Loucy (cell line): ENCODE measurements at regions not wholly inside any gene's neighbourhood (a gene's known extent, or its start where the extent isn't known, plus 50 kb on each side); places are given as distances from the start of the nearest gene placed in this dataset.

Experiments
- H2AFZ ChIP-seq: fragments of 200-600 bp; sonication (generic); 2 replicates; pipeline ENCODE4 v1.6.0; 2016; ENCODE audit warnings: antibody characterized with exemption, mild to moderate bottlenecking, low read length, moderate library complexity
- H3F3A ChIP-seq: fragments of 200-600 bp; 2 replicates; pipeline ENCODE4 v1.6.0; 2016; ENCODE audit warnings: antibody characterized with exemption, low read depth, mild to moderate bottlenecking
- H3K27me3 ChIP-seq: fragments of 200-600 bp; sonication (generic); 2 replicates; pipeline ENCODE4 v1.6.1; 2014; ENCODE audit warnings: low read length, mild to moderate bottlenecking; ENCODE audit not compliant: insufficient read depth, poor library complexity, severe bottlenecking
- H3K36me3 ChIP-seq: fragments of 200-600 bp; sonication (generic); 2 replicates; pipeline ENCODE4 v1.6.1; 2016; ENCODE audit warnings: low read length; ENCODE audit not compliant: insufficient read depth
- H3K4me1 ChIP-seq: fragments of 200-600 bp; sonication (generic); 2 replicates; pipeline ENCODE4 v1.5.1; 2014; ENCODE audit warnings: low read length, mild to moderate bottlenecking; ENCODE audit not compliant: insufficient read depth, poor library complexity, severe bottlenecking
- H3K4me2 ChIP-seq: fragments of 200-600 bp; sonication (generic); 2 replicates; pipeline ENCODE4 v1.6.0; 2014; ENCODE audit warnings: antibody characterized with exemption, low read length, low read depth, mild to moderate bottlenecking; ENCODE audit not compliant: poor library complexity, severe bottlenecking
- H3K4me3 ChIP-seq: fragments of 200-600 bp; sonication (generic); 2 replicates; pipeline ENCODE4 v1.5.1; 2014; ENCODE audit warnings: low read length, mild to moderate bottlenecking, mixed read lengths; ENCODE audit not compliant: poor library complexity, severe bottlenecking
- H3K79me2 ChIP-seq: fragments of 200-600 bp; sonication (generic); 2 replicates; pipeline ENCODE4 v1.6.1; 2014; ENCODE audit warnings: low read length; ENCODE audit not compliant: insufficient read depth
- H3K9ac ChIP-seq: fragments of 200-600 bp; sonication (generic); 2 replicates; pipeline ENCODE4 v1.6.0; 2014; ENCODE audit warnings: mild to moderate bottlenecking, low read depth, low read length, moderate library complexity; ENCODE audit not compliant: poor library complexity, severe bottlenecking
- H3K9me2 ChIP-seq: fragments of 200-600 bp; sonication (generic); replicated peaks from 2 replicates; pipeline ENCODE4 v1.6.1; 2016; ENCODE audit warnings: low read depth, low read length, mixed read lengths
- H3K9me3 ChIP-seq: fragments of 200-600 bp; sonication (generic); 2 replicates; pipeline ENCODE4 v1.6.1; 2014; ENCODE audit warnings: mild to moderate bottlenecking, antibody characterized with exemption, low read length, low read depth; ENCODE audit not compliant: insufficient read depth
- H4K20me1 ChIP-seq: fragments of 200-600 bp; sonication (generic); 2 replicates; pipeline ENCODE4 v1.6.0; 2014; ENCODE audit warnings: antibody characterized with exemption, low read length, mild to moderate bottlenecking; ENCODE audit not compliant: insufficient read depth, poor library complexity, severe bottlenecking
- CTCF ChIP-seq: fragments of 200-600 bp; sonication (generic); conservative IDR thresholded peaks from 2 replicates; pipeline ENCODE4 v1.5.1; 2014; ENCODE audit warnings: mild to moderate bottlenecking, antibody characterized with exemption, low read length
- EZH2phosphoT487 ChIP-seq: fragments of 200-600 bp; IDR thresholded peaks from 2 replicates; pipeline ENCODE4 v1.6.1; 2018; ENCODE audit warnings: antibody characterized with exemption, mild to moderate bottlenecking, moderate library complexity, borderline replicate concordance

DNA sequence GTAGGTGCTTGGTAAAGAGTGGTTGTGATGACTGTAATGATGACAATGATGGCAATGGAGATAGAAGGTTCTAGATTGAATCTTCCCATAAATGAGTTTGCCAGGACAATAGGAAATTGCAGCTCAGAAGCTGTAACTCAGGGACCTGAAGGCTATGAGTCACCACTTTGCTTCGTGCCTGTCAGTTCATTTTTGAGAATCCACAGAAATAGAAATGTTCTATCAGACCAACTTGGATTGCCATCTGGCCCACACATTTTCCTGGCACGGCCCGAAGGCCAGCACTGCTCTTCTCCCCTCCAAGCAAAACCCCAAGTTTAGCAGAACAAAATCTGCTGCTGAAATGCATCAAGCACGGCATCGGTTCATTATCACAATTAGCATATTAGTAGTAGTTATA is 1127.0 kb downstream of the BCL11B start:
- TF ChIP-seq EZH2phosphoT487 (no peak), CTCF (no peak)
- no peak overlapping the region for H3K9ac ChIP-seq

GRCh38 chr14:98146416-98146815 is 1125.6 kb downstream of the BCL11B start:
- Histone ChIP-seq H3K36me3 (no peaks in the 10 kb centered on the region), H3K4me3 (no peak overlapping the region), H3K79me2 (no peaks in the 10 kb centered on the region), H4K20me1 (no peaks in the 10 kb centered on the region), H3K9me3 (no peaks in the 10 kb centered on the region), H2AFZ (no peak overlapping the region), H3K27me3 (no peaks in the 10 kb centered on the region), H3K4me1 (peaks cover 27% of the 10 kb centered on the region), H3K4me2 (no peak overlapping the region), H3K9me2 (no peaks in the 10 kb centered on the region), H3F3A (no peaks in the 10 kb centered on the region), H3K9ac (no peak overlapping the region)
- no peak for TF ChIP-seq EZH2phosphoT487
- no peak for TF ChIP-seq CTCF

More for the DNA sequence above, 1127.0 kb downstream of the BCL11B start:
- Histone ChIP-seq H3K4me1 (peaks cover 28% of the 10 kb centered on the region), H3F3A (no peaks in the 10 kb centered on the region), H3K27me3 (no peaks in the 10 kb centered on the region), H2AFZ (no peak overlapping the region), H3K9me3 (no peaks in the 10 kb centered on the region), H3K79me2 (no peaks in the 10 kb centered on the region), H3K36me3 (no peaks in the 10 kb centered on the region), H3K4me2 (no peak overlapping the region), H4K20me1 (no peaks in the 10 kb centered on the region), H3K4me3 (no peak overlapping the region), H3K9me2 (no peaks in the 10 kb centered on the region)

DNA sequence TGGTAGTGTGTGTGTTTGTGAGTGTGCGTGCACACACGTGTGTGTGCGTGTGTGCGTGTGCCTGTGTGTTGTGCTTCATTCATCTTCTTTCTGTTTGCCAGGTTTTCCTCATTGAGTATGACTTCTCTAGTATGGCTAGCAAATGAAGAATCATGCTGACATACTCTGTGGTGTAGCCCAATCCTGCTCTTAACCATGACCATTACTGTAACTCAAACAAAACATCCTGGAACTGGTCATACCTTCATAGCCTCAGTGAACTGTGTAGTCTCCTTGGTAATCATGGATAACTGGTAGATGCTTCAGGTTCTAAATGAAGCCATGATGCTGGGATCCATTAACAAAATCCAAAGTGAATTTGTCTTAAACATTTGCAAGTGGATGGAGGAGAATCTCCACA is 1117.7 kb downstream of the BCL11B start:
- H3K27me3 ChIP-seq, result no peaks in the 10 kb centered on the region
- H4K20me1 ChIP-seq, result no peaks in the 10 kb centered on the region
- no peaks in the 10 kb centered on the region for H3K9me2 ChIP-seq
- H3K4me1 ChIP-seq, result peaks cover 16% of the 10 kb centered on the region
- no peaks in the 10 kb centered on the region for H3K9me3 ChIP-seq
- no peak overlapping the region for H3K4me2 ChIP-seq
- no peaks in the 10 kb centered on the region for H3F3A ChIP-seq
- TF ChIP-seq CTCF, result no peak
- TF ChIP-seq EZH2phosphoT487, result no peak
- no peak overlapping the region for H2AFZ ChIP-seq
- no peak overlapping the region for H3K4me3 ChIP-seq
- no peaks in the 10 kb centered on the region for H3K36me3 ChIP-seq
- no peaks in the 10 kb centered on the region for H3K79me2 ChIP-seq
- no peak overlapping the region for H3K9ac ChIP-seq
